ENCODE measurements at regions not wholly inside any gene's neighbourhood (a gene's known extent, or its start where the extent isn't known, plus 50 kb on each side); places are given as distances from the start of the nearest gene placed in this dataset.

DNA sequence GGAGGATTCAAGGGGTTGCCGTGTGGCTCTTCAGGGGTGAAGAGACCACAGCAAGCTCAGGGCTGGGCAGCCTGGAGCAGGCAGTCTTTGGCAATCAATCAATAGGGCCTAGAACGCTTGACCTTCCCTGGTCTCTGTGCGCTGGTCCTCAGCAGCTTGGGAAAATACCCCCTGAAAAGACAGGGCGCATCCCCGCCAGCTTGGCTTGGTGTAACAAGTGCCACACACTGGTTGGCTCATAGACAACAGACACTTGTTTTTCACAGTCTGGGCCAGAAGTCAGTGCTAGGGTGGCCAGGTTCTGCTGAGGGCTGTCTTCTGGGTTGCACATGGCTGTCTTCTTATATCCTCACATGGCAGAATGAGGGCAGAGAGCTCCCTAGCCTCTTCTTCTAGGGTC, 141.1 kb downstream of the HSD17B3 start:
- no peak for DNase-seq (ENCODE audit: low read depth in 2 of 2)
- Histone ChIP-seq H3K4me2 (ENCODE audit: extremely low read depth, insufficient read depth, low read length) (no peak overlapping the region), H3K4me3 (replicated peaks in 1 of 4; ENCODE audit: control extremely low read depth in 1 of 4, insufficient read depth in 1 of 4, low read depth in 3 of 4, low read length in 4 of 4) (no peak overlapping the region), H3K27ac (ENCODE audit: insufficient read depth, low read length) (no peak overlapping the region), H3K9me3 (ENCODE audit: control insufficient read depth, insufficient read depth, low read depth, low read length) (no peaks in the 10 kb centered on the region), H3K4me1 (ENCODE audit: control insufficient read depth, extremely low read depth, insufficient read depth, low read length) (no peaks in the 10 kb centered on the region), H3K36me3 (ENCODE audit: control insufficient read depth, insufficient read depth, low read length) (no peaks in the 10 kb centered on the region), H2AFZ (ENCODE audit: low read length) (no peak overlapping the region), H4K20me1 (ENCODE audit: control insufficient read depth, extremely low read depth, insufficient read depth, low read length) (no peaks in the 10 kb centered on the region), H3K9ac (ENCODE audit: insufficient read depth, low read length) (no peak overlapping the region), H3K79me2 (ENCODE audit: control insufficient read depth, insufficient read depth, low read length) (no peaks in the 10 kb centered on the region), H3K27me3 (ENCODE audit: control insufficient read depth, insufficient read depth, low read length) (no peaks in the 10 kb centered on the region)
- no peak for TF ChIP-seq EZH2 (IDR thresholded peaks at IDR 0.05; ENCODE audit: low read length, missing control alignments)
- TF ChIP-seq, protein P1, sequence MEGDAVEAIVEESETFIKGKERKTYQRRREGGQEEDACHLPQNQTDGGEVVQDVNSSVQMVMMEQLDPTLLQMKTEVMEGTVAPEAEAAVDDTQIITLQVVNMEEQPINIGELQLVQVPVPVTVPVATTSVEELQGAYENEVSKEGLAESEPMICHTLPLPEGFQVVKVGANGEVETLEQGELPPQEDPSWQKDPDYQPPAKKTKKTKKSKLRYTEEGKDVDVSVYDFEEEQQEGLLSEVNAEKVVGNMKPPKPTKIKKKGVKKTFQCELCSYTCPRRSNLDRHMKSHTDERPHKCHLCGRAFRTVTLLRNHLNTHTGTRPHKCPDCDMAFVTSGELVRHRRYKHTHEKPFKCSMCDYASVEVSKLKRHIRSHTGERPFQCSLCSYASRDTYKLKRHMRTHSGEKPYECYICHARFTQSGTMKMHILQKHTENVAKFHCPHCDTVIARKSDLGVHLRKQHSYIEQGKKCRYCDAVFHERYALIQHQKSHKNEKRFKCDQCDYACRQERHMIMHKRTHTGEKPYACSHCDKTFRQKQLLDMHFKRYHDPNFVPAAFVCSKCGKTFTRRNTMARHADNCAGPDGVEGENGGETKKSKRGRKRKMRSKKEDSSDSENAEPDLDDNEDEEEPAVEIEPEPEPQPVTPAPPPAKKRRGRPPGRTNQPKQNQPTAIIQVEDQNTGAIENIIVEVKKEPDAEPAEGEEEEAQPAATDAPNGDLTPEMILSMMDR (conservative IDR thresholded peaks at IDR 0.05 in 1 of 2, IDR thresholded peaks at IDR 0.05 in 1 of 2; ENCODE audit: low read depth in 1 of 2, low read length in 2 of 2) = no peak

DNA sequence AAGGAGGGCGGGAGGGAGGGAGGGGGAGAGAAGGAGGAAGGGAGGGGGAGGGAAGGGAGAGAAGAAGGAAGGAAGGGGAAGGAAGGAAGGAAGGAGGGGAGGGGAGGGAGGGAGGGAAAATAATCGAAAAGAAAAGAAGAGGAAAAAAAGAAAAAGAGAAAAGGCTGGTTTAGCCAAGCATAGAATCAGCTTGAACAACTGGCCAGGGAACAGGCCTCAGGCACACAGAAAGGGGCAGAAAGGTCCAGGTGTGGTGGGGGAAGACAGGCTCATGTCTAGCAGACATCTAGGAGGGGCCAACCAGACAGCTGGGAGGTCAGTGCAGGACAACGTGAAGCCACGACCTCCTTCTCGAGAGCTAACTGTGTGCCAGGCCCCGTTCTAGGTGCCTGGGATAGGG, 141.8 kb downstream of the HSD17B3 start:
- no peak overlapping the region for H3K27ac ChIP-seq (ENCODE audit: insufficient read depth, low read length)
- no peaks in the 10 kb centered on the region for H3K79me2 ChIP-seq (ENCODE audit: control insufficient read depth, insufficient read depth, low read length)
- H4K20me1 ChIP-seq (ENCODE audit: control insufficient read depth, extremely low read depth, insufficient read depth, low read length) = no peaks in the 10 kb centered on the region
- no peak for DNase-seq (ENCODE audit: low read depth in 2 of 2)
- no peak for TF ChIP-seq EZH2 (IDR thresholded peaks at IDR 0.05; ENCODE audit: low read length, missing control alignments)
- TF ChIP-seq, protein P1 (conservative IDR thresholded peaks at IDR 0.05 in 1 of 2, IDR thresholded peaks at IDR 0.05 in 1 of 2; ENCODE audit: low read depth in 1 of 2, low read length in 2 of 2) = no peak
- H3K36me3 ChIP-seq (ENCODE audit: control insufficient read depth, insufficient read depth, low read length) = no peaks in the 10 kb centered on the region
- no peak overlapping the region for H2AFZ ChIP-seq (ENCODE audit: low read length)
- no peaks in the 10 kb centered on the region for H3K27me3 ChIP-seq (ENCODE audit: control insufficient read depth, insufficient read depth, low read length)
- no peaks in the 10 kb centered on the region for H3K9me3 ChIP-seq (ENCODE audit: control insufficient read depth, insufficient read depth, low read depth, low read length)
- no peaks in the 10 kb centered on the region for H3K4me1 ChIP-seq (ENCODE audit: control insufficient read depth, extremely low read depth, insufficient read depth, low read length)
- H3K9ac ChIP-seq (ENCODE audit: insufficient read depth, low read length) = no peak overlapping the region
- no peak overlapping the region for H3K4me3 ChIP-seq (replicated peaks in 1 of 4; ENCODE audit: control extremely low read depth in 1 of 4, insufficient read depth in 1 of 4, low read depth in 3 of 4, low read length in 4 of 4)
- H3K4me2 ChIP-seq (ENCODE audit: extremely low read depth, insufficient read depth, low read length) = no peak overlapping the region

DNA sequence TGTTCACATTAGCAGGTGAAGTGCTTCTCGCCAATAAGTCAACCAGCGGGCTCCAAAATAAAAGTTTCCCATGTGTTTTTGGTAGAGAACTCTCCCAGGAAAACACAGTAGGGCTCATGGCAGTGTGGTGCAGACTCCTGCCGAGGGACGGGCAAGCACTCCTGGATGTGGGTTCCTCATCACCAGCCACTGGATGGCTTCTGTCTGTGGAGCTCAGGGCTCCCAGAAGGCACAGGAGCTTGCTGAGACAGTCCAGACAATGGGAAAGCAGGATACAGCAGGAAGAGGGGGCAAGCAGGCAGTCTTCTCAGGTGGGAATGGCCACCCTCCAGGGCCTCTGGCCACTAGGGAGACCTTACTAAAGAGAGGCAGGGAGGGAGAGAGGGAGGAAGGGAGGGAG, 142.4 kb downstream of the HSD17B3 start:
- Histone ChIP-seq H3K27me3 (ENCODE audit: control insufficient read depth, insufficient read depth, low read length) (no peaks in the 10 kb centered on the region), H3K9ac (ENCODE audit: insufficient read depth, low read length) (no peak overlapping the region)

More for the DNA sequence above, 142.4 kb downstream of the HSD17B3 start:
- Histone ChIP-seq H3K79me2 (ENCODE audit: control insufficient read depth, insufficient read depth, low read length) (no peaks in the 10 kb centered on the region), H3K4me1 (ENCODE audit: control insufficient read depth, extremely low read depth, insufficient read depth, low read length) (no peaks in the 10 kb centered on the region), H3K36me3 (ENCODE audit: control insufficient read depth, insufficient read depth, low read length) (no peaks in the 10 kb centered on the region), H4K20me1 (ENCODE audit: control insufficient read depth, extremely low read depth, insufficient read depth, low read length) (no peaks in the 10 kb centered on the region), H3K4me3 (replicated peaks in 1 of 4; ENCODE audit: control extremely low read depth in 1 of 4, insufficient read depth in 1 of 4, low read depth in 3 of 4, low read length in 4 of 4) (no peak overlapping the region), H3K4me2 (ENCODE audit: extremely low read depth, insufficient read depth, low read length) (no peak overlapping the region), H3K27ac (ENCODE audit: insufficient read depth, low read length) (no peak overlapping the region), H2AFZ (ENCODE audit: low read length) (no peak overlapping the region), H3K9me3 (ENCODE audit: control insufficient read depth, insufficient read depth, low read depth, low read length) (no peaks in the 10 kb centered on the region)
- no peak for DNase-seq (ENCODE audit: low read depth in 2 of 2)
- TF ChIP-seq, protein P1 (conservative IDR thresholded peaks at IDR 0.05 in 1 of 2, IDR thresholded peaks at IDR 0.05 in 1 of 2; ENCODE audit: low read depth in 1 of 2, low read length in 2 of 2) = no peak
- no peak for TF ChIP-seq EZH2 (IDR thresholded peaks at IDR 0.05; ENCODE audit: low read length, missing control alignments)
